Esophagus muscularis mucosa (tissue), 3 donors: ENCODE measurements at regions not wholly inside any gene's neighbourhood (a gene's known extent, or its start where the extent isn't known, plus 50 kb on each side); places are given as distances from the start of the nearest gene placed in this dataset.

ENCODE experiments used
- CTCF ChIP-seq, 3 experiments: fragments of 200-600 bp in 2 of 3; fragments of 450-650 bp in 1 of 3; sonication (generic) in 2 of 3; IDR thresholded peaks; one replicate each; pipeline ENCODE4 v1.5.1; 2017 to 2019; ENCODE audit warnings: antibody characterized with exemption in 3 of 3, mild to moderate bottlenecking in 2 of 3, moderate library complexity in 1 of 3
- POLR2A ChIP-seq: fragments of 450-650 bp; IDR thresholded peaks from one replicate; pipeline ENCODE4 v1.6.1; 2017; ENCODE audit warnings: antibody characterized with exemption, moderate library complexity, mild to moderate bottlenecking, low read depth

DNA sequence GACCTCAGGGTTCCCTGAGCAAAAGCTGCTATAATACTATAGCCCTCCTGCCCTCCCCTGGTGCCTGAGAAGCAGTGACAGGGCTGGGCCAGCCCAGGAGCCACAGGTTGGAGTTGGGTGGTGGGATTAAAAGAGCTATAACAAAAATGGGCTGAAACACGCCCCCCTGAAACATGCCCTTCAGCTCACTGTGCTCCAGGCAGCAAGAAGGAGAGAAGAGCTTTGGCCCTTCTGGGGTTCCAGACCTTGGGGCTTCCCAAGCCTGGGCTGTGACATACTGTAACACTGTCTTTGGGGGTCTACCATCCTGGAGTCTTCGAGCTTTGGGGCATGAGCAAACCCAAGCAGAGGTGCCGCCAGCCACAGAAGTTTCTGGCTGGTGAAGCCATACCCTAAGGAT, 129.2 kb downstream of the HTR1B start:
- no peak for TF ChIP-seq CTCF (IDR thresholded peaks at IDR 0.05)
- TF ChIP-seq POLR2A = no peak
